Fibroblast of lung (primary cell): ENCODE measurements at regions not wholly inside any gene's neighbourhood (a gene's known extent, or its start where the extent isn't known, plus 50 kb on each side); places are given as distances from the start of the nearest gene placed in this dataset.

ENCODE experiments used
- DNase-seq, 2 donors: peaks; one replicate each; pipeline versions ENCODE4 v3.0.0 to v3.0.0-alpha.2; 2010; ENCODE audit warnings: low read depth in 2 of 2
- H2AFZ ChIP-seq: 2 replicates; pipeline ENCODE4 v1.5.1; 2012; ENCODE audit warnings: low read length, control low read depth, inconsistent platforms
- H3K27ac ChIP-seq: 2 replicates; pipeline ENCODE4 v1.5.1; 2011; ENCODE audit warnings: low read length, control low read depth; ENCODE audit not compliant: insufficient read depth
- H3K27me3 ChIP-seq: 2 replicates; pipeline ENCODE4 v1.5.1; 2011; ENCODE audit warnings: mild to moderate bottlenecking, low read length; ENCODE audit not compliant: control insufficient read depth, insufficient read depth
- H3K36me3 ChIP-seq: 2 replicates; pipeline ENCODE4 v1.5.1; 2011; ENCODE audit warnings: low read length; ENCODE audit not compliant: control insufficient read depth, insufficient read depth
- H3K4me1 ChIP-seq: 2 replicates; pipeline ENCODE4 v1.5.1; 2011; ENCODE audit warnings: low read length; ENCODE audit not compliant: control insufficient read depth, insufficient read depth; ENCODE audit errors: extremely low read depth
- H3K4me2 ChIP-seq: 2 replicates; pipeline ENCODE4 v1.5.1; 2011; ENCODE audit warnings: low read length, control low read depth; ENCODE audit not compliant: insufficient read depth; ENCODE audit errors: extremely low read depth
- H3K4me3 ChIP-seq, 4 experiments: fragments of 200-600 bp in 1 of 4; sonication (generic) in 1 of 4; replicated peaks in 1 of 4; 2 replicates each; pipeline ENCODE4 v1.5.1; 2011 to 2016; ENCODE audit warnings: low read length in 4 of 4, low read depth in 3 of 4, mild to moderate bottlenecking in 3 of 4, control low read depth in 2 of 4, inconsistent platforms in 1 of 4, mixed read lengths in 1 of 4; ENCODE audit not compliant: insufficient read depth in 1 of 4; ENCODE audit errors: control extremely low read depth in 1 of 4
- H3K79me2 ChIP-seq: 2 replicates; pipeline ENCODE4 v1.5.1; 2012; ENCODE audit warnings: mild to moderate bottlenecking, low read length, inconsistent platforms; ENCODE audit not compliant: control insufficient read depth, insufficient read depth
- H3K9ac ChIP-seq: 2 replicates; pipeline ENCODE4 v1.5.1; 2011; ENCODE audit warnings: mild to moderate bottlenecking, low read length, control low read depth; ENCODE audit not compliant: insufficient read depth
- H3K9me3 ChIP-seq: 2 replicates; pipeline ENCODE4 v1.5.1; 2012; ENCODE audit warnings: low read depth, low read length; ENCODE audit not compliant: control insufficient read depth, insufficient read depth
- H4K20me1 ChIP-seq: 2 replicates; pipeline ENCODE4 v1.5.1; 2011; ENCODE audit warnings: low read length; ENCODE audit not compliant: control insufficient read depth, insufficient read depth; ENCODE audit errors: extremely low read depth
- EZH2 ChIP-seq: IDR thresholded peaks from 2 replicates; pipeline ENCODE4 v1.5.1; 2012; ENCODE audit warnings: low read length, control low read depth, mild to moderate bottlenecking; ENCODE audit errors: missing control alignments
- TF ChIP-seq, protein P1 (sequence below), 2 donors: IDR thresholded peaks in 1 of 2; conservative IDR thresholded peaks in 1 of 2; 1 replicate in 1 of 2; 2 replicates in 1 of 2; pipeline ENCODE4 v1.5.1; 2011 to 2012; ENCODE audit warnings: low read length in 2 of 2, control low read depth in 1 of 2, inconsistent platforms in 1 of 2, low read depth in 1 of 2, mild to moderate bottlenecking in 1 of 2

DNA sequence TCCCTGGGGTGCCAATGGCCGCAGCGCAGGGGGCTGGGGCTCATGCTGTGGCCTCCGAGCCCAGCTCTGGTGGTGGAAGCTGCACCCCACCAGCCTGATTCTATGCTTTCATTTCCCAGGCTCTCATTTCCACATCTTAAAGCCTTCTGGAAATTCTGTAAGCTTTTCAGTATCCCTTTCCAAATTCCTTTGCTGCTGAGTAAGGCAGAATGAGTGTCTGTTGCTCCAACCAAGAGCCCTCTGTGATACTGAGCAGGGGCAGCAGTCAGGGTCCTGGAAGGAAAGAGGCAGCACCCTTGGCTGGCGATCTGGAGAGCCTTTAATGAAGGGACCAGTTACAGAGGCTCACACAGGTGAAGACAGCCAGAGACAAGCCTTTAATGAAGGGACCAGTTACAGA is 79.5 kb upstream of the FOXF1 start:
- no peak overlapping the region for H3K27ac ChIP-seq
- H4K20me1 ChIP-seq = no peaks in the 10 kb centered on the region
- H3K4me2 ChIP-seq = no peak overlapping the region
- no peak overlapping the region for H3K9ac ChIP-seq
- no peak for DNase-seq
- no peaks in the 10 kb centered on the region for H3K36me3 ChIP-seq
- no peaks in the 10 kb centered on the region for H3K27me3 ChIP-seq
- no peak overlapping the region for H2AFZ ChIP-seq
- no peaks in the 10 kb centered on the region for H3K9me3 ChIP-seq
- TF ChIP-seq, protein P1, sequence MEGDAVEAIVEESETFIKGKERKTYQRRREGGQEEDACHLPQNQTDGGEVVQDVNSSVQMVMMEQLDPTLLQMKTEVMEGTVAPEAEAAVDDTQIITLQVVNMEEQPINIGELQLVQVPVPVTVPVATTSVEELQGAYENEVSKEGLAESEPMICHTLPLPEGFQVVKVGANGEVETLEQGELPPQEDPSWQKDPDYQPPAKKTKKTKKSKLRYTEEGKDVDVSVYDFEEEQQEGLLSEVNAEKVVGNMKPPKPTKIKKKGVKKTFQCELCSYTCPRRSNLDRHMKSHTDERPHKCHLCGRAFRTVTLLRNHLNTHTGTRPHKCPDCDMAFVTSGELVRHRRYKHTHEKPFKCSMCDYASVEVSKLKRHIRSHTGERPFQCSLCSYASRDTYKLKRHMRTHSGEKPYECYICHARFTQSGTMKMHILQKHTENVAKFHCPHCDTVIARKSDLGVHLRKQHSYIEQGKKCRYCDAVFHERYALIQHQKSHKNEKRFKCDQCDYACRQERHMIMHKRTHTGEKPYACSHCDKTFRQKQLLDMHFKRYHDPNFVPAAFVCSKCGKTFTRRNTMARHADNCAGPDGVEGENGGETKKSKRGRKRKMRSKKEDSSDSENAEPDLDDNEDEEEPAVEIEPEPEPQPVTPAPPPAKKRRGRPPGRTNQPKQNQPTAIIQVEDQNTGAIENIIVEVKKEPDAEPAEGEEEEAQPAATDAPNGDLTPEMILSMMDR (conservative IDR thresholded peaks at IDR 0.05 in 1 of 2, IDR thresholded peaks at IDR 0.05 in 1 of 2; ENCODE audit: low read depth in 1 of 2, low read length in 2 of 2) = no peak
- no peak for TF ChIP-seq EZH2
- H3K79me2 ChIP-seq = no peaks in the 10 kb centered on the region
- H3K4me1 ChIP-seq = no peaks in the 10 kb centered on the region
- H3K4me3 ChIP-seq = no peak overlapping the region

DNA sequence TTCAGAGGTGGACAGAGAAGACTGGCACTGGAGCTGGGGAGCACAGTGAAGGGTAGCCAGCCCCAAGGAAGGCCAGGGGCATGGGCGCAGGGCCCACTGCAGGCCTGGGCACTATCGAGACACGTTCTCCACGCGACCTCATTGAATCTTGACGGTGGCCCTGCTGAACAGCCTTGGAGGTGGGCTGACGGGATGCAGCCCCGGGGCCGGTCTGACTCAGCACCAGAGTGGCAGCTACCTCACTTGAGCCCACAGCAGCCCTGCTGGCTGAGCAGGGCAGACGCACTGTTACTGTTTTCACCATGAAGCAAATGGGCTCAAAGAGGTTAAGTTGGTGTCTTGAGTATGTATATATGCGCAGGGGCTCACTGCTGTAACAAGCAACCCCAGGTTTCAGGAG is 78.8 kb upstream of the FOXF1 start:
- H3K27me3 ChIP-seq = no peaks in the 10 kb centered on the region
- no peak for DNase-seq
- H3K4me3 ChIP-seq = no peak overlapping the region
- H2AFZ ChIP-seq = no peak overlapping the region
- H3K4me2 ChIP-seq = no peak overlapping the region
- H3K27ac ChIP-seq = no peak overlapping the region
- no peaks in the 10 kb centered on the region for H3K9me3 ChIP-seq
- no peaks in the 10 kb centered on the region for H4K20me1 ChIP-seq
- no peaks in the 10 kb centered on the region for H3K79me2 ChIP-seq
- H3K36me3 ChIP-seq = no peaks in the 10 kb centered on the region
- TF ChIP-seq EZH2 = no peak
- H3K4me1 ChIP-seq = no peaks in the 10 kb centered on the region
- no peak overlapping the region for H3K9ac ChIP-seq

DNA sequence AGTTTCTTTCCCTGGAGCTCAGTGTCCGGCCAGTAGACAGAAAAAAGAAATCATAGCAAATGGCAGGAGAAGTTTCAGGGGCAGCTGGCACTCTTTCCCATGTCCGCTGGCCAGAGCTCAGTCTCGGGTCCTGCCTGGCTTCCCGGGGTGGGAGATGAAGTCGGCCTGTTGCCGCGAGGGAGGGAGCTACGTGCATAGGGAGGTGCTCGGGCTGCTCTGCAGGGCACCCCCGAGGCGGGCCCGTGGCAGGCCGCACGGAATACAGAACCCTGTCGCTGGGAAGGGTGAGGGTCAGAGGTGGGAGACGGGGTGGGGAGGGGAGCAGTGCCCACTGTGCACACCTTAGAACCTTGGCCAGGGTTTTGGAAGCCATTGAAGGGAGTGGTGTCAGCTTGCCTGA is 78.3 kb upstream of the FOXF1 start:
- TF ChIP-seq, protein P1 (conservative IDR thresholded peaks at IDR 0.05 in 1 of 2, IDR thresholded peaks at IDR 0.05 in 1 of 2; ENCODE audit: low read depth in 1 of 2, low read length in 2 of 2) = no peak
- no peak for TF ChIP-seq EZH2
- Histone ChIP-seq H3K36me3 (no peaks in the 10 kb centered on the region), H4K20me1 (no peaks in the 10 kb centered on the region), H3K4me2 (no peak overlapping the region), H3K9ac (no peak overlapping the region), H3K4me1 (no peaks in the 10 kb centered on the region), H2AFZ (no peak overlapping the region), H3K9me3 (no peaks in the 10 kb centered on the region), H3K27ac (no peak overlapping the region), H3K4me3 (no peak overlapping the region), H3K27me3 (no peaks in the 10 kb centered on the region), H3K79me2 (no peaks in the 10 kb centered on the region)
- no peak for DNase-seq
